HUES64 (cell line): ENCODE measurements at regions not wholly inside any gene's neighbourhood (a gene's known extent, or its start where the extent isn't known, plus 50 kb on each side); places are given as distances from the start of the nearest gene placed in this dataset.

Experiments
- H3K27ac ChIP-seq: 2 replicates; pipeline ENCODE4 v1.7.0; 2013; ENCODE audit warnings: low read depth, low read length, inconsistent platforms
- H3K27me3 ChIP-seq: 2 replicates; pipeline ENCODE4 v1.6.1; 2013; ENCODE audit warnings: mild to moderate bottlenecking, low read length; ENCODE audit not compliant: insufficient read depth
- H3K36me3 ChIP-seq: 2 replicates; pipeline ENCODE4 v1.6.1; 2013; ENCODE audit warnings: mild to moderate bottlenecking, low read length; ENCODE audit not compliant: insufficient read depth
- H3K4me1 ChIP-seq: 2 replicates; pipeline ENCODE4 v1.6.1; 2013; ENCODE audit warnings: mild to moderate bottlenecking, low read length, moderate library complexity; ENCODE audit not compliant: insufficient read depth
- H3K4me3 ChIP-seq: 2 replicates; pipeline ENCODE4 v1.5.1; 2013; ENCODE audit warnings: mild to moderate bottlenecking, low read length, moderate library complexity
- H3K9ac ChIP-seq: 2 replicates; pipeline ENCODE4 v1.6.1; 2013; ENCODE audit warnings: mild to moderate bottlenecking, low read depth, low read length
- H3K9me3 ChIP-seq: 2 replicates; pipeline ENCODE4 v1.6.1; 2013; ENCODE audit warnings: low read depth, low read length; ENCODE audit not compliant: insufficient read depth
- WGBS: fragments of 150-250, 120-280 bp; methylation state at CpG from one replicate; pipeline ENCODE4 v1.1.7; 2013; ENCODE audit warnings: missing lambda C conversion rate; 5-methylcytosine and 5-hydroxymethylcytosine counted together

- no peak overlapping the region for H3K4me3 ChIP-seq
- H3K4me1 ChIP-seq = peaks cover 14% of the 10 kb centered on the region
- no peaks in the 10 kb centered on the region for H3K9me3 ChIP-seq
- no peaks in the 10 kb centered on the region for H3K36me3 ChIP-seq
- H3K9ac ChIP-seq = no peak overlapping the region
- H3K27ac ChIP-seq = no peak overlapping the region
- no peaks in the 10 kb centered on the region for H3K27me3 ChIP-seq
- 85% methylated on average over 13 of the region's 13 CpGs for WGBS
Observed at GRCh38 chr2:2694746-2695145, 363.7 kb upstream of the MYT1L start.

GRCh38 chr2:2692599-2693389 lies 361.7 kb upstream of the MYT1L start:
- Histone ChIP-seq H3K9me3 (no peaks in the 10 kb centered on the region), H3K4me1 (peaks cover 4% of the 10 kb centered on the region; the same call in 1 of the 2 replicates), H3K27ac (no peak overlapping the region), H3K4me3 (no peak overlapping the region), H3K36me3 (no peaks in the 10 kb centered on the region), H3K9ac (no peak overlapping the region), H3K27me3 (no peaks in the 10 kb centered on the region)
- 94% methylated on average over 21 of the region's 21 CpGs for WGBS

- Histone ChIP-seq H3K4me1 (peaks cover 4% of the 10 kb centered on the region; the same call in 1 of the 2 replicates), H3K27ac (no peak overlapping the region), H3K27me3 (no peaks in the 10 kb centered on the region), H3K4me3 (no peak overlapping the region), H3K9ac (no peak overlapping the region), H3K36me3 (no peaks in the 10 kb centered on the region), H3K9me3 (no peaks in the 10 kb centered on the region)
- WGBS = 96% methylated on average over 10 of the region's 10 CpGs
Observed at GRCh38 chr2:2691419-2691818, 360.3 kb upstream of the MYT1L start.

GRCh38 chr2:2690985-2691384 lies 359.9 kb upstream of the MYT1L start:
- no peaks in the 10 kb centered on the region for H3K36me3 ChIP-seq
- no peak overlapping the region for H3K27ac ChIP-seq
- peaks cover 4% of the 10 kb centered on the region; the same call in 1 of the 2 replicates for H3K4me1 ChIP-seq
- H3K4me3 ChIP-seq = no peak overlapping the region
- no peaks in the 10 kb centered on the region for H3K27me3 ChIP-seq
- no peak overlapping the region for H3K9ac ChIP-seq
- WGBS = 92% methylated on average over 4 of the region's 4 CpGs
- H3K9me3 ChIP-seq = no peaks in the 10 kb centered on the region

GRCh38 chr2:2689306-2689705 lies 358.2 kb upstream of the MYT1L start:
- 97% methylated on average over 12 of the region's 12 CpGs for WGBS

GRCh38 chr2:2688254-2688653 lies 357.2 kb upstream of the MYT1L start:
- H3K27ac ChIP-seq = no peak overlapping the region
- no peaks in the 10 kb centered on the region for H3K4me1 ChIP-seq
- WGBS = 96% methylated on average over 6 of the region's 6 CpGs
- no peak overlapping the region for H3K4me3 ChIP-seq
- no peak overlapping the region for H3K9ac ChIP-seq
- H3K36me3 ChIP-seq = no peaks in the 10 kb centered on the region
- no peaks in the 10 kb centered on the region for H3K27me3 ChIP-seq
- no peaks in the 10 kb centered on the region for H3K9me3 ChIP-seq

More at GRCh38 chr2:2689306-2689705, 358.2 kb upstream of the MYT1L start:
- Histone ChIP-seq H3K4me1 (no peaks in the 10 kb centered on the region), H3K36me3 (no peaks in the 10 kb centered on the region), H3K27me3 (no peaks in the 10 kb centered on the region), H3K27ac (no peak overlapping the region), H3K9me3 (no peaks in the 10 kb centered on the region), H3K9ac (no peak overlapping the region), H3K4me3 (no peak overlapping the region)

GRCh38 chr2:2687745-2688144 lies 356.7 kb upstream of the MYT1L start:
- H3K4me3 ChIP-seq = no peak overlapping the region
- H3K9ac ChIP-seq = no peak overlapping the region
- no peaks in the 10 kb centered on the region for H3K4me1 ChIP-seq
- no peaks in the 10 kb centered on the region for H3K9me3 ChIP-seq
- H3K27ac ChIP-seq = no peak overlapping the region
- H3K27me3 ChIP-seq = no peaks in the 10 kb centered on the region
- 93% methylated on average over 5 of the region's 5 CpGs for WGBS
- no peaks in the 10 kb centered on the region for H3K36me3 ChIP-seq

GRCh38 chr2:2686222-2686621 lies 355.1 kb upstream of the MYT1L start:
- Histone ChIP-seq H3K4me1 (peaks cover 6% of the 10 kb centered on the region; the same call in 1 of the 2 replicates), H3K4me3 (no peak overlapping the region), H3K27me3 (no peaks in the 10 kb centered on the region), H3K9me3 (no peaks in the 10 kb centered on the region), H3K9ac (no peak overlapping the region), H3K36me3 (no peaks in the 10 kb centered on the region), H3K27ac (no peak overlapping the region)
- WGBS = 91% methylated on average over 7 of the region's 9 CpGs

GRCh38 chr2:2683606-2684224 lies 352.6 kb upstream of the MYT1L start:
- 96% methylated on average over 9 of the region's 9 CpGs for WGBS
- Histone ChIP-seq H3K4me3 (no peak overlapping the region), H3K27ac (no peak overlapping the region), H3K9me3 (no peaks in the 10 kb centered on the region), H3K9ac (no peak overlapping the region), H3K4me1 (peaks cover 10% of the 10 kb centered on the region; the same call in 1 of the 2 replicates), H3K36me3 (no peaks in the 10 kb centered on the region), H3K27me3 (no peaks in the 10 kb centered on the region)

GRCh38 chr2:2682700-2683342 lies 351.7 kb upstream of the MYT1L start:
- Histone ChIP-seq H3K27me3 (no peaks in the 10 kb centered on the region), H3K9ac (no peak overlapping the region), H3K36me3 (no peaks in the 10 kb centered on the region), H3K4me1 (peaks cover 10% of the 10 kb centered on the region; the same call in 1 of the 2 replicates), H3K27ac (no peak overlapping the region), H3K9me3 (no peaks in the 10 kb centered on the region), H3K4me3 (no peak overlapping the region)
- WGBS = 91% methylated on average over 17 of the region's 17 CpGs

- Histone ChIP-seq H3K36me3 (no peaks in the 10 kb centered on the region), H3K9ac (no peak overlapping the region), H3K27ac (no peak overlapping the region), H3K9me3 (no peaks in the 10 kb centered on the region), H3K4me3 (no peak overlapping the region), H3K27me3 (no peaks in the 10 kb centered on the region), H3K4me1 (peaks cover 10% of the 10 kb centered on the region; the same call in 1 of the 2 replicates)
- 88% methylated on average over 16 of the region's 16 CpGs for WGBS
Observed at GRCh38 chr2:2681711-2682251, 350.7 kb upstream of the MYT1L start.
